K562 (cell line): ENCODE measurements at regions not wholly inside any gene's neighbourhood (a gene's known extent, or its start where the extent isn't known, plus 50 kb on each side); places are given as distances from the start of the nearest gene placed in this dataset.

ENCODE experiments used
- CTCF ChIP-seq, 3 experiments: IDR thresholded peaks in 2 of 3; conservative IDR thresholded peaks in 1 of 3; 2 replicates each; pipeline ENCODE4 v1.5.1; 2011 to 2012; ENCODE audit warnings: low read length in 3 of 3, mild to moderate bottlenecking in 3 of 3, control low read depth in 2 of 3, improper control_type of control experiment in 1 of 3, inconsistent platforms in 1 of 3, low read depth in 1 of 3, mixed read lengths in 1 of 3, moderate library complexity in 1 of 3; ENCODE audit not compliant: insufficient read depth in 2 of 3
- DPF2 ChIP-seq: fragments of 450-650 bp; IDR thresholded peaks from 2 replicates; pipeline ENCODE4 v1.6.1; 2016
- ELF4 ChIP-seq: fragments of 450-650 bp; formaldehyde crosslinking; IDR thresholded peaks from 2 replicates; pipeline ENCODE4 v1.4.0; 2022; ENCODE audit warnings: missing genetic modification characterization
- HNRNPL ChIP-seq: fragments of 200-400 bp; formaldehyde crosslinking; IDR thresholded peaks from 2 replicates; pipeline ENCODE4 v1.6.1; 2017; ENCODE audit warnings: low read depth, mild to moderate bottlenecking, low read length
- MBD1 ChIP-seq: fragments of 250-450 bp; sonication (Bioruptor Pico); IDR thresholded peaks from 2 replicates; pipeline ENCODE4 v1.8.0; 2022; ENCODE audit warnings: inconsistent platforms
- MTA2 ChIP-seq: fragments of 450-650 bp; IDR thresholded peaks from 2 replicates; pipeline ENCODE4 v1.6.1; 2016; ENCODE audit warnings: low read depth
- NFE2L1 ChIP-seq: fragments of 450-650 bp; IDR thresholded peaks from 2 replicates; pipeline ENCODE4 v1.6.1; 2016; ENCODE audit warnings: missing genetic modification characterization, low read depth, mild to moderate bottlenecking, missing compliant biosample characterization, moderate library complexity, borderline replicate concordance
- POLR2AphosphoS5 ChIP-seq: IDR thresholded peaks from 2 replicates; pipeline ENCODE4 v1.6.1; 2011; ENCODE audit warnings: mild to moderate bottlenecking, low read depth, low read length, moderate library complexity; ENCODE audit not compliant: control insufficient read depth, insufficient read depth
- PREB ChIP-seq: sonication (generic); formaldehyde crosslinking; IDR thresholded peaks from 2 replicates; pipeline ENCODE4 v1.8.1; 2023; ENCODE audit warnings: mild to moderate bottlenecking, missing genetic modification reagents
- THAP7 ChIP-seq: fragments of 250-450 bp; sonication (Bioruptor Pico); IDR thresholded peaks from 2 replicates; pipeline ENCODE4 v1.5.0; 2021
- ZNF124 ChIP-seq: sonication (generic); formaldehyde crosslinking; IDR thresholded peaks from 2 replicates; pipeline ENCODE4 v1.8.1; 2022; ENCODE audit warnings: missing genetic modification reagents

GRCh38 chr6:94088870-94089269, 669.5 kb upstream of the EPHA7 start:
- TF ChIP-seq CTCF (IDR thresholded peaks at IDR 0.05 in 2 of 3, conservative IDR thresholded peaks at IDR 0.05 in 1 of 3; ENCODE audit: insufficient read depth in 2 of 3, low read depth in 1 of 3, low read length in 3 of 3) = no peak
- TF ChIP-seq DPF2 = no peak
- TF ChIP-seq ELF4 = no peak
- TF ChIP-seq THAP7 = no peak
- no peak for TF ChIP-seq POLR2AphosphoS5
- TF ChIP-seq MTA2 = no peak
- no peak for TF ChIP-seq ZNF124 (CRISPR knock-in tag)
- TF ChIP-seq MBD1 = no peak
- TF ChIP-seq HNRNPL = no peak
- no peak for TF ChIP-seq PREB (CRISPR knock-in tag)
- TF ChIP-seq NFE2L1 = no peak
